ENCODE measurements at regions not wholly inside any gene's neighbourhood (a gene's known extent, or its start where the extent isn't known, plus 50 kb on each side); places are given as distances from the start of the nearest gene placed in this dataset.

DNA sequence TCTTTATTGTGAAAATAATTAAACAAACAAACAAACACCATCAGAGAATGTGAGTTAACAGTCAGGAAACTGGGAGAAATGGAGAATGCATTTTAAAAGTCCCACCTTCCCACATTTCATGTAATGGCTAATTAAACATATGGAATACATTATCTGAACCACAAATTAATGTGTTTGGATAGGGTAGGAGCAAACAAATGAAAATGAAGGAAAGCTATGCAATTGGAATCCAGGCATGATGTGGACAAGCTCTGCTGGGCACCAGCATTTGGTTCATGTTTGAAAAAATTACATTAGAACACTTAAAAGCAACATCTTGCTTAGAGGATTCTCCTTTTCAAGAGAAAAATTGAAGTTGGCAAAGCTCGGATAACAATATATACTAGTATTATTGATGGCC lies 628.1 kb downstream of the LMO4 start:
- FAIRE-seq = no peak
- no peak for TF ChIP-seq POLR2A (IDR thresholded peaks at IDR 0.05; ENCODE audit: low read depth, low read length)
- no peak for DNase-seq (ENCODE audit: insufficient read length, low spot score)

DNA sequence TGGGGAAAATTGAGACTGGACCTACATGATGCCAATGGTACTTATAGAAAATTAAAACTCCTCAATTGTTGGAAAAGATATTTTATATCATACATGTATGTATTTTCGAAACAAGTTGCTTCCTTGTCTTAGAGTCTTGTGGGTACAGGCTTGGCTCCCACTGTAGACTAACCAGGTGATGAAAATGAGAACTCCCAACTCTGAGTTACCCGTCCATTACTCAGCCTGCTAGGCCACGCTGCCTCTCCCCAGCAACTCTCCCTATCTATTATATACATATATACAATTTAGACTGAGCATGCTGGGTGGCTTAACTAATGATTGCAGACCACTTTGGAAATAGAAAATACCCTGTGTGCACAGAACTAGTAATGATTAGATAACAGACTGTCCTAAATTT lies 628.7 kb downstream of the LMO4 start:
- FAIRE-seq = no peak
- DNase-seq (ENCODE audit: insufficient read length, low spot score) = no peak
- TF ChIP-seq POLR2A (IDR thresholded peaks at IDR 0.05; ENCODE audit: low read depth, low read length) = no peak

DNA sequence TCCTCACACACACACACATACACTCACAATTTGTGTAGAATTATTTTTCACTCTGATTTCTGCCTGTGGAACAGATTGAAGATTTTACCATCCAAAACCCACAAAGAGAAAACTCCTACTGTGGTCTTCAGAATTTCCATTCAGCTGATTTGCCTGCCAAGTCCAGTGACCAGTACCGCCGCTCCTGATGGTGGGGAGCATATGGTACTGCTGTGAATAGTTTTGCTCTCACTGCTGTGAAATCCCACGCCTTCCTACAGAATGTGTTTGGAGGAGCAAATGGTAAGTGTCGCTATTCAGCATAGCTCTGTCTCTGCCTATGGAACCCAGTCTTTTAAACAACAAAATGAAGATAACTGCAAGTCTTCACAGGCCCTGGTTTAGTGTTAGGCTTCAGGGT lies 629.5 kb downstream of the LMO4 start:
- TF ChIP-seq POLR2A (IDR thresholded peaks at IDR 0.05; ENCODE audit: low read depth, low read length) = no peak
- no peak for DNase-seq (ENCODE audit: insufficient read length, low spot score)
- FAIRE-seq = no peak

DNA sequence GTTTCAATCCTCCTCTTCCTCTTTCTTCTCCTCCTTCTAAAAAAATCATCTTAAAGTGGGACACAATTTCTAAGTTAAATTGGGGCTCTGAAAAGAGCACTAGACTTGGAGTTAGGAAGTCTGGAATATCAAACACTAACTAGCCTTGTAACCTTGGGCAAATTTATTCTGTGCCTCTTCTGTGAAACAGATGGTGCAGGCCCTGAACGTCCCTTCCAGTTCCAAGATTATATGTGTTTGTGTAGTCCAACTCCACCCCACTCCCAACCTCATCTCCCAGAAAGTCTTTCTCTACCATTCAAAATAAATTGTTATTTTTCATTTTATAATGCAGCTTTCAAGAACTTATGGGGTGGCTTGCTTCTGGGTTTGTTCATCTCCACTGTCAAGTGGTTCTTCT lies 630.0 kb downstream of the LMO4 start:
- TF ChIP-seq POLR2A (IDR thresholded peaks at IDR 0.05; ENCODE audit: low read depth, low read length) = no peak
- no peak for DNase-seq (ENCODE audit: insufficient read length, low spot score)
- no peak for FAIRE-seq

DNA sequence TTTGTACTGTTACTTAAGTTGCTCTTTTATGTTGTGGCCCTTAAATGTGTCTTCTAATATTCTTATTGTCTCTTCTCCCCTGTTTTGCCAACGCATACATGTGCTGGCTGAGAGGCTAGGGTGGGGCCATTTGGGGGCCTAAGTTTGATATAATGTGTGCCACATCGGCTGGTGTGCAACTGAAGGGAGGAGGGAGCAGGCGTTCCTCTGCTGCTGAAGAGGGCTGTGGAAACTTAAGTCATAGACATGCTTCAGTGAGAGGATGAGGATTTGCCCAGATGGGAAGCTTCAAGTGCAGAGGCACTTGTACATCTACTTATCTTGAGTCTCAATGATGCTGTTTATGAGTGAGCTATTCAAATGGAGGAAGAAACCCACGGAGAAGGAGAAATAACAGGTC lies 630.6 kb downstream of the LMO4 start:
- DNase-seq (ENCODE audit: insufficient read length, low spot score) = no peak
- TF ChIP-seq POLR2A (IDR thresholded peaks at IDR 0.05; ENCODE audit: low read depth, low read length) = no peak
- FAIRE-seq = no peak

DNA sequence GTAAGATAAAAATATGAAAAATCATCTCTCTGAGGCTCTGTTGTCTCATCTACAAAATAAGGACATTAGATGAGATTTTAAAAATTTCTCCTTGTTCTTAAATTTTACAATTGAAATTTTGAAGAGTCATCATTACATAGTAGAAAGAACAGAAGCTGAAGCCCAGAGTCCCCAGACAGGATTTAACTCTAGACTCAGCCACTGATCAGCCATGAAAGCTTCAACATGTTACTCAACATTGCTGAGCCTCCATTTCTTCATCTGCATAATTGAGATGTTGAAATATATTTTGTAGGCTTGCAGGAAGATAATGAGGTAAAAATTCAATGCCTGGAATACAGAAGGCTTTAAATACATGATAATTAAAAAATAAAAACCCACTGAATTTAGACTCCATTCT lies 633.3 kb downstream of the LMO4 start:
- no peak for FAIRE-seq
- no peak for TF ChIP-seq POLR2A (IDR thresholded peaks at IDR 0.05; ENCODE audit: low read depth, low read length)
- DNase-seq (ENCODE audit: insufficient read length, low spot score) = no peak

DNA sequence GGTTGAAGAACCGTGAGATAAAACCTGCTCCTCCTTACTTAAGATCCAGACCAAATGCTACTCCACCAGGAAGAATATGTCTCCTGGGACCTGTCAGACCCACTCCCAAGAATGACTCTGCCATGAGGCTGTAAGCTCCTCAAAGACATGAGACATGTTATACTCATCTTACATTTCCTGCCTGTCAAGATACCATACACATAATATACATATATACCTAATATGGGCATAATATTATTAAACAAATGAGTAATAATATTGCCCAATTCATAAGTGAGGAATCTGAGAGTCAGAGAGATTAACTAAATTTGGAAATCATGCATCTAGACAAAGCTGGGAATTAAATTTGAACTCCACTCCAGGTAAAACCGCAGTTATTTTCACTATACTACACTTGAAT lies 634.9 kb downstream of the LMO4 start:
- FAIRE-seq = no peak
- no peak for TF ChIP-seq POLR2A (IDR thresholded peaks at IDR 0.05; ENCODE audit: low read depth, low read length)
- no peak for DNase-seq (ENCODE audit: insufficient read length, low spot score)

DNA sequence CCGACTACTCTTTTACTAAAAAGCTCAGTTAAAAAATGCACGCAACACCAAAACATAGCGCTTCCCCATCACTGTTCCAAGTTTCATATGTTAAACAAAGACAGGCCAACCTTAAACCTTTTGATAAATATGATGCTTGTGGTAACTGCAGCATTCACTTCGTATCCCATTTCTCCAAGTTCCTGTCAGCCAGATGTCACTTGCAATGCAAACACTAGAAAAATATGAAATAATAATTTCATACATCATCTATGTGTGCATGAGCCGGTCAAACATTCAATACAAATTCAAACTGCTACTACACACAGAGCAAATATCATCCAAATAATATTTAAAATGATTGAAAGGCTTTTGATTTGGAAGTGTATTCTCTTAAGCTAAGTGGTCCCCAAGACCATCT lies 636.5 kb downstream of the LMO4 start:
- DNase-seq (ENCODE audit: insufficient read length, low spot score) (no peak), FAIRE-seq (no peak)
- no peak for TF ChIP-seq POLR2A (IDR thresholded peaks at IDR 0.05; ENCODE audit: low read depth, low read length)

DNA sequence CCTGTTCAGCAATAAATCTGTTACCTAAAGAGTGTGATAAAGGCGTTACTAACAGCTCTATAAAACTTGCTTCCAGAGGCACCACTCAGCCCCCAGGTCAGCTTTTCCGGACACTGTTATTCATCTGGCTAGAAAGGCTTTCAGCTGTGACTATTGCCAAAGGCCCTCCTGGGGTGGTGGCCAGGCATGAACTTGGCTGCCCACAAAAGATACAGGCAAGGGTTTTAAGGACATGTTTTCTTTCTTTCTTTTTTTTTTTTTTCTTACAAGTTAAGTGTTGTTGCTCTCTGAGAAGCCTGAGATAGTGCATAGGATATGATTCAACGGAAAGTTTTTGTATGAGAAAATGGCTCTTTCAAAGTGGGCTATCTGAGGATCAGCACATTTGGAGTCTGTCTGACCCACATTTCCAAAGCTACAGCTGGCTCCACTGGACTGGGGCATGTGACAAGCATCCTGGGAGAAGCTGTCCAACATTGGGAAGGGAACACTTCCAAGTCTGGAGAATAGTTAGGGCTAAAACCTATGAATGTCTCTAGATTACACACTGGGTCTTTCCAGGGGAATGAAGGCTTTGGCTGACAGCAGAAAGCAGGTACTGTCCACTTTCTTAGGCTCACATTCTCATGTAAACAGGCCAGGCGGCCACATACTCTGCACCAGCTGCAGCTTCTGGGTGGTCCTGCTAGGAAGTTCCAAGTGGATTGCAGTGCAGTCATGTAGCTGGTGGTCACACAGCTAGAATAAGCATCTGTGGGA lies 639.7 kb downstream of the LMO4 start:
- FAIRE-seq = peak; percentile 86
- peak; percentile 16 for DNase-seq (ENCODE audit: insufficient read length, low spot score)
- no peak for TF ChIP-seq POLR2A (IDR thresholded peaks at IDR 0.05; ENCODE audit: low read depth, low read length)

DNA sequence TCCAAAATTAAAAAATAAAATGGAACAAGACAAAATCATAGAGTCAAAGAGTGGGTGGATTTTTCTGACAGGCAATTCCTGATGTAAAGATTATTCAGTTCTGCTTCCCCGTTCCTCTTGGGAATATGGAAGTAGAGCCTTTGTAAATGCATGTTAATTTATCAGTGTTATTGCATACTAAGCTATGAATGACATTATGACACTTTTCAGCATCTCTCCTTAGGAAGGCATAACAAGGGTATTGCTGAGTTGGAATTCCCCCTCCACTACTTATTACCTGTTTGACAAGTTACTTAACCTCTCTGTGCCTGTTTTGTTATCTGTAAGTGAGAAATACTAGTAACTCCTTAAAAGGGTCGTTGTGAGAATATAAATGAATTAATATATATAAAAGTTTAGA lies 640.4 kb downstream of the LMO4 start:
- TF ChIP-seq POLR2A (IDR thresholded peaks at IDR 0.05; ENCODE audit: low read depth, low read length) = no peak
- FAIRE-seq (no peak), DNase-seq (ENCODE audit: insufficient read length, low spot score) (no peak)

DNA sequence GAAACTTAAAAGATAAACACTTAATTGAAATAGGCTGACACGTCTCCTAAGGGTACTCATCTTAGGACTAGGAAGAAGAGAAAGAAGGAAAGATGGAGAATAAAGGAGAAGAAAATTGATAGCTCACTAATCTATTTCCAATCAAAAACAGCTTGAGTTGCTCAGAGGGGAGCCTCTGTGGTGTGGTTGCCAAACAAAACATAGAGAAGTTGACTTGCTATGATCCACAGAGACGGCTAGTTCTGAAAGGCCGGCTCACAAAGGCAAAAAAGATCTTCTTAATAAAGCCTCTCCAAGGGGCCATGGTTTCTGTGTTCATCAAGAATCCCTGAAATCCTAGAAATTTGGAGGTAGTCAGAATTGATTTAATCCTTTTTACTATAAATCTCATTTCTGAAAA lies 644.1 kb downstream of the LMO4 start:
- no peak for DNase-seq (ENCODE audit: insufficient read length, low spot score)
- no peak for TF ChIP-seq POLR2A (IDR thresholded peaks at IDR 0.05; ENCODE audit: low read depth, low read length)
- FAIRE-seq = no peak

DNA sequence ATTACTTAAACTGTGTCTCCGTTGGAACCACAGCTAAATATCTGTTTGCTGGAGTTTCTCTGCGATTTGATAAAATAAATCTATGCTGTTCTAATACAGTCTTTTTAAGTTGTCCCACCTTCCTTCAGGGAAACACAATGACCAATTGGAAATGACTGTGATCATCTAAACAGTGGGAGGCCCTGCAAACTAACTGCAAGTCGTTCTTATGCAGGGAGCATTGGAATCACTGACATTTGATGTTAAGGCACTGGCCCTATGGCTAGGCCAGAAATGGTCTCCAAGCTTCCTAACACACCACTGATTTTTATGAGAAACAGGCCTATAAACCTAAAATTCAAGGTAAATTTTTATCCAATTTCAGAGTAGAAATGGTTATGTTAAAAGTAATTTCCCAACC lies 645.2 kb downstream of the LMO4 start:
- no peak for TF ChIP-seq POLR2A (IDR thresholded peaks at IDR 0.05; ENCODE audit: low read depth, low read length)
- DNase-seq (ENCODE audit: insufficient read length, low spot score) = no peak
- FAIRE-seq = no peak

DNA sequence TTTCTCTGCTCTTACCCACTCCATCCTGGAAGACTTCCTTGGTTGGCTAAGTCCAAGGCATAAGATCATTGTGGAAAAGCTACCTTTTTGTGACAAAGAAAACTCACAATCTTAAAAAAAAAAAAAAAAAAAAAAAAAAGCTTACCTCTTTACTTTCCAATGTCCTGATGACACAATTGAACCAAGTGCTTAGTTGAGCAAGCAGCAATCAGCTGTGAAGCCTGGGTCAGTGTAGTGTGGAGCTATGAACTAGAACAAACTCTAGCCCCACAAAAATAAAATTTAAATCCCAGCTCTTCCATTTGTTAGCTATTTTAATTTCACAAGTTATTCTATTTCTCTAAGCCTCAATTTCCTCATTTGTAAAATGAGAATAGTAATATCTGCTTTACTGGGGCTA lies 647.6 kb downstream of the LMO4 start:
- no peak for DNase-seq (ENCODE audit: insufficient read length, low spot score)
- FAIRE-seq = no peak
- no peak for TF ChIP-seq POLR2A (IDR thresholded peaks at IDR 0.05; ENCODE audit: low read depth, low read length)

DNA sequence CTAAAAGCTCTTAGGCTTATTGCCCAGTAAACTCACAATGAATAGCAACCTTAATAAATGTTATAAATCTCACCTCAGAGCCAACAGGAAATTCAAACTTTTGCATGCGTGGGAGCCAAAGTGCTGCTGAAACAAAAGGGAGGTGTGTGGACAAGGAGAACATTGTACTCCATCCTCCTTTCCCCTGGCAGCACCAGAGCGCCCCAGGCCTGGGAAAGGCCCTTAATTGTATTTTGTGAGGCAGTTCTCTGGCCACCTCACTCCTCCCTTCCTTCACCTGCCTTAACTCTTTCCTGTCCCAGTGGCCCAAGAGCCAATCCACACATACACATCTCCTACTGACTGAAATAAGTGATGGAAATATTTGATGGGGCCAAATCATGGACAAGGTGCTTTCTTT lies 648.5 kb downstream of the LMO4 start:
- DNase-seq (ENCODE audit: insufficient read length, low spot score) (no peak), FAIRE-seq (no peak)
- no peak for TF ChIP-seq POLR2A (IDR thresholded peaks at IDR 0.05; ENCODE audit: low read depth, low read length)

DNA sequence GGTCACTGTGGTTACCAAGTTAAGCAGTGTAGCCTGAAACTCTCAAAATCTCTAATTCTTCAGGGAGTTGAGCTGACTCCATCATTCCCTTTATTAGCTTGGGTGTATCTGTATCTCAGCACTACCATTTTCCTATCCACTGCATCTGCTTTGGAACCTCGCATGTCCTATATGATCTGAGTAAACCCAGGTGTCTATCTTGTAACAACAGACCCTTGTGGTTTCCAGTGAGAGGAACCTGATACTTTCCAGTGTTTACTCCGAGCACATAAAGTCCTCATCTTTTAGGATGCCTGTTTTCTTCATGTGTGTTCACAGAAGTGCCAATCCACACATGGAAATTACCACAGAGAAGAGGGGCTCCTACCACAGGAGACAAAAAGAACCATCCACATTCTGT lies 650.4 kb downstream of the LMO4 start:
- TF ChIP-seq POLR2A (IDR thresholded peaks at IDR 0.05; ENCODE audit: low read depth, low read length) = no peak
- FAIRE-seq = no peak
- DNase-seq (ENCODE audit: insufficient read length, low spot score) = no peak

DNA sequence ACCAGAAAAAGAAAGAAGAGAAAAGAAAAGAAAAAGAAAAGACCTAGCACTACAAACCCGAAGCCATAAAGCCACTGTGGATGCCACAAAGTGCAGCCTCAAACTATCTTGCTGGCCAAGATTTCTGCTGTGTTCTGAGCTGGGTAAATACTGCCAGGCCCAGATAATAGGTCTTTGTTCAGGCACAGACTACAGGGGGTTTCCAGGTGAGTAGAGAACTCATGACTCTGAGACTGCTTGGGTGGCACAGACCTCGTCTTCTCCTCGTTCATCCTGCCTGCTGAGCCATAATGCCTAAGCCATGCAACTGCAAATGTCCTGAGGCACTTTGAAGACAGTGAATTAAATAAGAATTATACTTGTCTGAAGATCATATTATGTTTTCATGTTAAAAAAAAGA lies 651.8 kb downstream of the LMO4 start:
- DNase-seq (ENCODE audit: insufficient read length, low spot score) = no peak
- FAIRE-seq = no peak

More for the DNA sequence above, 651.8 kb downstream of the LMO4 start:
- no peak for TF ChIP-seq POLR2A (IDR thresholded peaks at IDR 0.05; ENCODE audit: low read depth, low read length)
